ENCODE measurements at regions not wholly inside any gene's neighbourhood (a gene's known extent, or its start where the extent isn't known, plus 50 kb on each side); places are given as distances from the start of the nearest gene placed in this dataset.

- H3K27me3 Mint-ChIP-seq (ENCODE audit: low read depth) = no peaks in the 10 kb centered on the region
- no peak overlapping the region for H3K18ac ChIP-seq (ENCODE audit: insufficient read length, low read depth, low read length)
- no CpG with 5 or more reads among the region's 2 CpGs for WGBS (ENCODE audit: extremely low coverage, insufficient read length, low lambda C conversion rate)
These were observed 485.1 kb downstream of the TBL1XR1 start for GRCh38 chr3:176712191-176712590.

More at GRCh38 chr3:176712191-176712590, 485.1 kb downstream of the TBL1XR1 start:
- H2BK12ac ChIP-seq (ENCODE audit: insufficient read length, low read depth, low read length) = no peak overlapping the region
- Mint-ChIP-seq H3K4me1 (peaks cover 3 to 9% of the 10 kb centered on the region in 2 experiments; a peak in 3 of 4 replicates), H3K36me3 (ENCODE audit: insufficient read depth in 1 of 3, low read depth in 3 of 3) (peaks cover 0 to 8% (median 0%) of the 10 kb centered on the region in 3 experiments; a peak in 3 of 7 replicates), H3K4me3 (no peak overlapping the region), H3K9me3 (peaks cover 6 to 11% of the 10 kb centered on the region in 2 experiments; a peak in 3 of 5 replicates), H3K27ac (no peak overlapping the region)
- no peaks in the 10 kb centered on the region; the same call in 1 of the 2 replicates for H3K4me1 ChIP-seq (ENCODE audit: insufficient read depth, low read length)
- no peak overlapping the region for H2BK5ac ChIP-seq (ENCODE audit: insufficient read length, low read length)
- no peak overlapping the region for H2BK120ac ChIP-seq (ENCODE audit: low read depth, low read length, poor library complexity, severe bottlenecking)
- H3K9ac ChIP-seq (ENCODE audit: extremely low read depth, insufficient read length, low read length) = no peak overlapping the region
- no peak overlapping the region for H3K23ac ChIP-seq (ENCODE audit: insufficient read length, low read depth, low read length)
- no peak overlapping the region for H3K27ac ChIP-seq (ENCODE audit: insufficient read length, low read depth, low read length)
- H4K8ac ChIP-seq (replicated peaks; ENCODE audit: insufficient read length, low read depth, low read length) = no peak overlapping the region
- no peaks in the 10 kb centered on the region for H3K79me2 ChIP-seq (ENCODE audit: insufficient read depth, low read length)
- H2AFZ ChIP-seq (ENCODE audit: low read length) = no peak overlapping the region
- H3K4me2 ChIP-seq (ENCODE audit: insufficient read depth, insufficient read length, low read length) = no peak overlapping the region
- no peaks in the 10 kb centered on the region for H3K79me1 ChIP-seq (ENCODE audit: insufficient read depth, low read depth, low read length, poor library complexity, severe bottlenecking)
- no peak overlapping the region for H3K56ac ChIP-seq (ENCODE audit: insufficient read length, low read depth, low read length)
- H2AK5ac ChIP-seq (ENCODE audit: insufficient read length, low read length) = no peak overlapping the region
- H4K91ac ChIP-seq (ENCODE audit: insufficient read length, low read depth, low read length) = no peak overlapping the region
- H2BK20ac ChIP-seq (ENCODE audit: low read depth, low read length, poor library complexity, severe bottlenecking) = no peak overlapping the region
- H3K9me3 ChIP-seq (ENCODE audit: control insufficient read depth, low read depth, low read length) = no peaks in the 10 kb centered on the region
- H3K27me3 ChIP-seq (ENCODE audit: insufficient read depth, low read length) = no peaks in the 10 kb centered on the region
- no peak overlapping the region for H3K4ac ChIP-seq (ENCODE audit: low read depth, low read length)
- no peak overlapping the region for H2BK15ac ChIP-seq (ENCODE audit: low read depth, low read length)
- TF ChIP-seq CTCF (conservative IDR thresholded peaks at IDR 0.05) = no peak
- no peak overlapping the region for H3K14ac ChIP-seq (ENCODE audit: insufficient read depth, low read length)
- no peak for DNase-seq
- no peaks in the 10 kb centered on the region for H3K23me2 ChIP-seq (ENCODE audit: insufficient read length, low read depth, low read length, poor library complexity, severe bottlenecking)
- no peaks in the 10 kb centered on the region for H4K20me1 ChIP-seq (ENCODE audit: control insufficient read depth, insufficient read depth, insufficient read length)
- no peak overlapping the region for H4K5ac ChIP-seq (ENCODE audit: insufficient read length, low read depth, low read length)
- no peak overlapping the region for H3T11ph ChIP-seq (ENCODE audit: low read length)

Data from H9 (cell line).